Suprapubic skin (tissue), 4 donors: ENCODE measurements at regions not wholly inside any gene's neighbourhood (a gene's known extent, or its start where the extent isn't known, plus 50 kb on each side); places are given as distances from the start of the nearest gene placed in this dataset.
A peak's percentile ranks its signal among the peaks of the same experiment; 100 is the strongest.
"Not testable (repeated sequence)": the region's sequence is repeated elsewhere in the genome, so short reads cannot be mapped to it uniquely, and the experiment has no call there.

Experiments used
- DNase-seq, 2 donors: peaks; one replicate each; pipeline ENCODE4 v3.0.0-alpha.2; 2019; ENCODE audit warnings: low spot score in 2 of 2
- H3K27ac ChIP-seq: fragments of 200-600 bp; sonication (generic); one replicate; pipeline ENCODE4 v1.5.1; 2019
- H3K27me3 ChIP-seq: fragments of 200-600 bp; sonication (generic); one replicate; pipeline ENCODE4 v1.5.1; 2019
- H3K36me3 ChIP-seq: fragments of 200-600 bp; sonication (generic); one replicate; pipeline ENCODE4 v1.5.1; 2019
- H3K4me1 ChIP-seq: fragments of 200-600 bp; sonication (generic); one replicate; pipeline ENCODE4 v1.5.1; 2019
- H3K4me3 ChIP-seq: fragments of 200-600 bp; sonication (generic); one replicate; pipeline ENCODE4 v1.5.1; 2019; ENCODE audit warnings: mild to moderate bottlenecking
- H3K9me3 ChIP-seq: fragments of 200-600 bp; sonication (generic); one replicate; pipeline ENCODE4 v1.5.1; 2019
- EP300 ChIP-seq: sonication (generic); formaldehyde crosslinking; IDR thresholded peaks from one replicate; pipeline ENCODE4 v1.6.1; 2017; ENCODE audit warnings: antibody characterized with exemption
- POLR2A ChIP-seq, 2 donors: fragments of 450-650 bp; IDR thresholded peaks; one replicate each; pipeline ENCODE4 v1.6.1; 2017; ENCODE audit warnings: antibody characterized with exemption in 2 of 2, mild to moderate bottlenecking in 2 of 2, moderate library complexity in 2 of 2
- POLR2AphosphoS5 ChIP-seq, 3 donors: sonication (generic); formaldehyde crosslinking; IDR thresholded peaks; one replicate each; pipeline ENCODE4 v1.6.1; 2017; ENCODE audit warnings: antibody characterized with exemption in 3 of 3
- WGBS: methylation state at CpG from one replicate; pipeline ENCODE4 v1.1.5; 2018; 5-methylcytosine and 5-hydroxymethylcytosine counted together
- TF ChIP-seq, protein P1 (sequence below), 2 donors: fragments of 200-600 bp in 1 of 2; fragments of 450-650 bp in 1 of 2; sonication (generic) in 1 of 2; IDR thresholded peaks; one replicate each; pipeline ENCODE4 v1.5.1; 2016 to 2019; ENCODE audit warnings: antibody characterized with exemption in 2 of 2, mild to moderate bottlenecking in 1 of 2, moderate library complexity in 1 of 2

DNA sequence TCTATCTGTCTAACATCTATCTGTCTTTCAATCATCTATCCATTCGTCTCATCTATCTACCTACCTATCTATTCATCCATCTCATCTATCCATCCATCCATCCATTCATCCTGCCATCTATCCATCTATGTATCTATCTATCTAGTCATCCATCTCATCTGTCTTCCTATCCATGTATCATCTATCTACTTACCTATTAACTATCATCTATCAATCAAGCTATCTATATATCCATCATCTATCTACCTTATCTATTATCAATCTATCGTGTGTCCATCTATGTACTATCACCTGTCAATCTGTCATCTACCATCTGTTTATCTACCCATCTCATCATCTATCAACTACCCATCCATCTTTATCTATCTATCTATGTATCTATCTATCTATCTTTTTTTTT, 217.7 kb downstream of the CRLF2 start:
- no peaks in the 10 kb centered on the region for H3K4me1 ChIP-seq
- no peak overlapping the region for H3K4me3 ChIP-seq
- no peak overlapping the region for H3K27ac ChIP-seq
- WGBS = 92% methylated on average over 2 of the region's 2 CpGs
- no peak for DNase-seq
- TF ChIP-seq, protein P1, sequence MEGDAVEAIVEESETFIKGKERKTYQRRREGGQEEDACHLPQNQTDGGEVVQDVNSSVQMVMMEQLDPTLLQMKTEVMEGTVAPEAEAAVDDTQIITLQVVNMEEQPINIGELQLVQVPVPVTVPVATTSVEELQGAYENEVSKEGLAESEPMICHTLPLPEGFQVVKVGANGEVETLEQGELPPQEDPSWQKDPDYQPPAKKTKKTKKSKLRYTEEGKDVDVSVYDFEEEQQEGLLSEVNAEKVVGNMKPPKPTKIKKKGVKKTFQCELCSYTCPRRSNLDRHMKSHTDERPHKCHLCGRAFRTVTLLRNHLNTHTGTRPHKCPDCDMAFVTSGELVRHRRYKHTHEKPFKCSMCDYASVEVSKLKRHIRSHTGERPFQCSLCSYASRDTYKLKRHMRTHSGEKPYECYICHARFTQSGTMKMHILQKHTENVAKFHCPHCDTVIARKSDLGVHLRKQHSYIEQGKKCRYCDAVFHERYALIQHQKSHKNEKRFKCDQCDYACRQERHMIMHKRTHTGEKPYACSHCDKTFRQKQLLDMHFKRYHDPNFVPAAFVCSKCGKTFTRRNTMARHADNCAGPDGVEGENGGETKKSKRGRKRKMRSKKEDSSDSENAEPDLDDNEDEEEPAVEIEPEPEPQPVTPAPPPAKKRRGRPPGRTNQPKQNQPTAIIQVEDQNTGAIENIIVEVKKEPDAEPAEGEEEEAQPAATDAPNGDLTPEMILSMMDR (IDR thresholded peaks at IDR 0.05) = no peak
- no peak for TF ChIP-seq EP300
- no peak for TF ChIP-seq POLR2AphosphoS5 (IDR thresholded peaks at IDR 0.05)
- TF ChIP-seq POLR2A (IDR thresholded peaks at IDR 0.05) = no peak
- H3K36me3 ChIP-seq = no peaks in the 10 kb centered on the region
- H3K27me3 ChIP-seq = no peaks in the 10 kb centered on the region
- H3K9me3 ChIP-seq = peaks cover 5% of the 10 kb centered on the region

DNA sequence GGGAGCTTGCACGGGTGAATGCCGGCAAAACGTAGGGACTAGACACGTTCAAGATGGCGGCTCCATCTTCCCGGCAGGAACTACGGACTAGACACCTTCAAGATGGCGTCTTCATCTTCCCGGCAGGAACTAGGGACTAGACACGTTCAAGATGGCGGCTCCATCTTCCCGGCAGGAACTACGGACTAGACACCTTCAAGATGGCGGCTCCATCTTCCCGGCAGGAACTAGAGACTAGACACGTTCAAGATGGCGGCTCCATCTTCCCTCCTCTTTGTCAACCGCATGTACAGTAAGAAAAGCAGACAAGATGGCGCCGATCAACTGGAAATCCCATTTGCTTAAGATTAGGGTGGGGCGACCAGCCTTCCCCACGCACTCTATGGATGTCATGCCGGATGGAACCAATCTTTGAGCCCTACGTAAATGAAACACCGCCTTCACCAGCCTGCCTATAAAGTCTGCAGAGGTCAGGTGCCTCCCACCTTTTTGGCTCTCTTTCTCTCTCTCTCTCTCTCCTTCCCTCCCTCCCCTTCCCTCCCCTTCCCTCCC, 222.4 kb downstream of the CRLF2 start:
- WGBS = 1% methylated on average over 25 of the region's 25 CpGs
- no peaks in the 10 kb centered on the region for H3K36me3 ChIP-seq

DNA sequence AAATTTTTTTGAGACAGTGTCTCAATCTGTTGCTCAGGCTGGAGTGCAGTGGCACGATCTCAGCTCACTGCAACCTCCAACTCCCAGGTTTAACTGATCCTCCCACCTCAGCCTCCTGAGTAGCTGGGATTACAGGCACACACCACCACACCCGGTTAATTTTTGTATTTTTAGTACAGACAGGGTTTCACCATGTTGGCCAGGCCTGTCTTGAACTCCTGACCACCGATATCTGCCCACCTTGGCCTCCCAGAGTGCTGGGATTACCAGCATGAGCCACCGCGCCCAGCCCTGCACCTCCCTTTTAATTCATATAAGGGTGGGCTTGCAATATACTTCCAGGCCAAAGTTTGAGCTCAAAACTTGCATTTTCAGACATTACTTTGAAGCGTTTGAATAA, 223.9 kb downstream of the CRLF2 start:
- peak in 1 of 2 donors; percentile 38 for DNase-seq
- H3K4me3 ChIP-seq, H3K9me3 ChIP-seq, H3K36me3 ChIP-seq, H3K27ac ChIP-seq, H3K4me1 ChIP-seq, H3K27me3 ChIP-seq: not testable (repeated sequence)
- WGBS = 95% methylated on average over 6 of the region's 6 CpGs

More for the DNA sequence above, 222.4 kb downstream of the CRLF2 start:
- Histone ChIP-seq H3K27me3 (no peaks in the 10 kb centered on the region), H3K9me3 (peaks cover 5% of the 10 kb centered on the region), H3K4me3 (no peak overlapping the region), H3K4me1 (no peaks in the 10 kb centered on the region), H3K27ac (no peak overlapping the region)
- TF ChIP-seq, protein P1 (IDR thresholded peaks at IDR 0.05) = no peak
- TF ChIP-seq POLR2AphosphoS5 (IDR thresholded peaks at IDR 0.05) (no peak), EP300 (no peak), POLR2A (IDR thresholded peaks at IDR 0.05) (no peak)
- DNase-seq = peak; percentile 80 to 87

DNA sequence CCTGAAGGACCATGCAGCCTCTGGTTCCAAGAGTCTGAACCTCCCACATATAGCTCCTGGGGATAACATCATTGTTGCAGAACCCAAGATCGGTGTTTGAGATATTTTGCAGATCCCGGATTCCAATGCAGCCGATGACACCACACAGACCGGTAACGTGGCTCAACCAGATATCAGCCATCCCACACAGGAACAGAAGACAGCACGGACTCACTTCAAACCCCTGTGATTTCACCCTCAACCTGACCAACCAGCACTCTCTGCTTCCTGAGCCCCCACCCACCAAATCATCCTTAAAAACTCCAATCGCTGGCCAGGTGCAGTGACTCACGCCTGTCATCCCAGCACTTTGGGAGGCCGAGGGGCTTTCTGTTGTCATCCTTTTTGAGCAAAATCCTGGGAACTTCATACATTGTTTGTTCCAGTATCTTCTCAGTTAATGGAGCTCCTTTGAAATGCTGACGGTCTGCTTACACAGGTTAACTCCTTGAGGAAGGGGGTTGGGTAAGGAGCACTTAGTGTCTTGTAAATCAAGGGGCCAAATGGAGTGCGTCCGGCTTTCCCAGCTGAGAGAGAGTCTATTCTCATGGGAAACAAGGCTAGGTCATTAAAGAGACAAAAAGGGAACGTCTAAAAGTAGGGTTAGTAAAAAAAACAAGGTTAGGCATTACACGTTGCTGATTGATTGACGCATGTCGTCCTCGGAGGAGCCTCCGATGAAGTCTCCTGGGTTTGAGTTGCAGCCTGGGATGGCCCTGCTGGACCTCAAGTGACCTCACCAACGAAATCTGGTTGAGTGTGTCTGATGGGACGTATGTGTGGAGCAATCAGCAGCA, 230.4 kb downstream of the CRLF2 start:
- Histone ChIP-seq H3K4me1 (no peaks in the 10 kb centered on the region), H3K36me3 (no peaks in the 10 kb centered on the region), H3K27ac (no peak overlapping the region), H3K9me3 (no peaks in the 10 kb centered on the region), H3K27me3 (peaks cover 4% of the 10 kb centered on the region), H3K4me3 (no peak overlapping the region)
- TF ChIP-seq, protein P1 (IDR thresholded peaks at IDR 0.05) = no peak
- TF ChIP-seq POLR2AphosphoS5 (IDR thresholded peaks at IDR 0.05) (no peak), POLR2A (IDR thresholded peaks at IDR 0.05) (no peak), EP300 (no peak)
- WGBS = 12% methylated on average over 18 of the region's 20 CpGs
- peak in 1 of 2 donors; percentile 53 for DNase-seq

DNA sequence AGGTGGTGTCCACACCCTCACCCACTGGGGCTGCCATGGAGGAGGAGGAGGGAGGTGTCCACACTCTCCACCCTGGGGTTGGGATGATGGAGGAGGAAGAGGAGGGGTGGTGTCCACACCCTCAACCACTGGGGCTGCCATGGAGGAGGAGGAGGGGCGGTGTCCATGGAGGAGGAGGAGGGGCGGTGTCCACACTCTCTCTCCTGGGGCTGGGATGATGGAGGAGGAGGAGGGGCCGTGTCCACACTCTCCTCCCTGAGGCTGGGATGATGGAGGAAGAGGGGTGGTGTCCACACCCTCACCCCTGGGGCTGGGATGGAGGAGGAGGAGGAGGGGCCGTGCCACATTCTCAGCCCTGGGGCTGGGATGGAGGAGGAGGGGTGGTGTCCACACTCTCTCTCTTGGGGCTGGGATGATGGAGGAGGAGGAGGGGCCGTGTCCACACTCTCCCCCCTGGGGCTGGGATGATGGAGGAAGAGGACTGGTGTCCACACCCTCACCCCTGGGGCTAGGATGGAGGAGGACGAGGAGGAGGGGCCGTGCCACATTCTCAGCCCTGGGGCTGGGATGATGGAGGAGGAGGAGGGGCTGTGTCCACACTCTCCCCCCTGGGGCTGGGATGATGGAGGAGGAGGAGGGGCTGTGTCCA, 231.7 kb downstream of the CRLF2 start:
- H3K4me3 ChIP-seq = no peak overlapping the region
- TF ChIP-seq EP300 (no peak), POLR2AphosphoS5 (IDR thresholded peaks at IDR 0.05) (no peak), POLR2A (IDR thresholded peaks at IDR 0.05) (no peak)
- TF ChIP-seq, protein P1 (IDR thresholded peaks at IDR 0.05) = no peak
- peak in 1 of 2 donors; percentile 74 for DNase-seq
- no peaks in the 10 kb centered on the region for H3K4me1 ChIP-seq
- WGBS = 25% methylated on average over 7 of the region's 7 CpGs
- H3K9me3 ChIP-seq = no peaks in the 10 kb centered on the region
- H3K27me3 ChIP-seq = peaks cover 4% of the 10 kb centered on the region
- no peak overlapping the region for H3K27ac ChIP-seq
- H3K36me3 ChIP-seq = no peaks in the 10 kb centered on the region

DNA sequence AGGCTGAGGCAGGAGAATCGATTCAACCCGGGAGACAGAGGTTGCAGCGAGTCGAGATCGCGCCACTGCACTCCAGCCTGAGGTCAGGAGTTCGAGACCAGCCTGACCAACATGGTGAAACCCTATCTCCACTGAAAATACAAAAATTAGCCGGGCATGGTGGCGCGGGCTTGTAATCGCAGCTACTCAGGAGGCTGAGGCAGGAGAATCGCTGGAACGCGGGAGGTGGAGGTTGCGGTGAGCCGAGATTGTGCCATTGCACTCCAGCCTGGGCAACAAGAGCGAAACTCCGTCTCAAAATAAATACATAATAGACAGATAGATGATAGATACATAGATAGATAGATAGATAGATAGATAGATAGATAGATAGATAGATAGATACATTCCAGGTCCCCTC, 233.3 kb downstream of the CRLF2 start:
- H3K4me1 ChIP-seq, H3K9me3 ChIP-seq, H3K36me3 ChIP-seq, H3K4me3 ChIP-seq, H3K27ac ChIP-seq, H3K27me3 ChIP-seq: not testable (repeated sequence)
- 94% methylated on average over 18 of the region's 18 CpGs for WGBS
- peak in 1 of 2 donors; percentile 59 for DNase-seq
